ENCODE measurements at regions not wholly inside any gene's neighbourhood (a gene's known extent, or its start where the extent isn't known, plus 50 kb on each side); places are given as distances from the start of the nearest gene placed in this dataset.

DNA sequence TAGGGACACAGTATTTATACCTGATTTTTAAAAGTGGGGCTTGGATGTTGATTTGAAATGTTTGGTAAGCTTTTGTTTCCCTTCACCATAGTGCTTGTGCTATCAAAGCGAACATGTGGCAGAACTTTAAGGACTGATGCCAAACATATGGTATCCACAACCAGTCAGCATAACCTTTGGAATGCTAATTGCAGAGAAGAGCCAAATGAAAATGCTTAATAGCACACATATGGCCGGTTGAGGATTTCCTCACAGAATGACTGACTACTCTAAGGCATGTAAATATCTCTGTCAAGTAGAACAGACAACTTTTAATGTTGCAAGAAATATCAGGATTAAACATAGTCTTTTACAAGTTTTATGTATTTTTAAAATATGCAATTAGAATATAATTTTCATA is 120.9 kb upstream of the COL3A1 start:
- DNase-seq = no peak

DNA sequence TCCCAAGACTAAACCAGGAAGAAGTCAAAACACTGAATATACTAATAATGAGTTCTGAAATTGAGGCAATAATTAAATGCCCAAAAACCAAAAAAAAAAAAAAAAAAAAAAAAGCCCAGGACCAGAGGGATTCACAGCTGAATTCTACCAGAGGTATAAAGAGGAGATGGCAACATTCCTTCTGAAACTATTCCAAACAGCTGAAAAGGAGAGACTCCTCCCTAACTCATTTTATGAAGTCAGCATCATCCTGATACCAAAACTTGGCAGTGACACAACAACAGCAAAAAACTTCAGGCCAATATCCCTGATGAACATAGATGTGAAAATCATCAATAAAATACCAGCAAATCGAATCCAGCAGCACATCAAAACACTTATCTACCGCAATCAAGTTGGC is 108.5 kb upstream of the COL3A1 start:
- DNase-seq = no peak

DNA sequence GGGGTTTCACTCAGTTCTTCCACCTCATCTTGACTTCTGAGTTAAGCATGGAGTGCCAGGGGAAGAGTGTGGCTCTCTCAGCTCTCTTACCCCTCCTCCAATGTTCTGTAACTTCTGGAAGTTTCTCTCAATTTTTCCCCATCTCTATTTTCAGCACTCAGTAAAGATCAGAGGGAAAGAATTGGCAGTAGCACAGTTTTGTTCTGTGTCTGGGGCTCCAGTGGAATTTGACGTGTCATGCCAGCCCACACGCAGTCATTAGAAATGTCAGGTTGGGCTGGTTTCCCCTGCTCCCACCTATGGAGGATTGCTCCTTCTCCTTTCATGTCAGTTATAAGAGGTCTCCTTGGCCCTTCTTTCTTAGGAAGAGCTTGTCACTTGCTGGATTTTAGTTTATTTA is 104.6 kb upstream of the COL3A1 start:
- DNase-seq = no peak

GRCh38 chr2:188870289-188870688 is 103.9 kb upstream of the COL3A1 start:
- DNase-seq = no peak

DNA sequence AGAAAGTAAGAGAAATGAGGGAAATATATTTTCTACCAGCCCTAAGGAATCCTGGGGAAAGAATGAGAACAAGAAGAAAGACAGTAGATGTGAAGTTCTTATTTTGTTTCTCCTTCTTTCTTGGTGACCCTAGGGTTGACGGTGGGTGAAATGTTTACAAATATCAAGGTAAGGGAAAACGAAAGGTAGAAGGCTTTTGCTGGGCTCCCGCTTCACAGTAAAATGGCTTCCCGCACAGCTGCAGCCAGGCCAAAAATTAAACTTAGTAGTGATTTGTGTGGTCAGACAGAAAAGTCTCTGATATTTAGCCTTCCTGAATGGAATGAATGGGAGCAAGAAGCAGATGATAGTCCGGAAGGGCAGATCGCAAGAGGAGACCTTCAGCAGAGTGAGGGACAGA is 99.1 kb upstream of the COL3A1 start:
- DNase-seq = no peak

DNA sequence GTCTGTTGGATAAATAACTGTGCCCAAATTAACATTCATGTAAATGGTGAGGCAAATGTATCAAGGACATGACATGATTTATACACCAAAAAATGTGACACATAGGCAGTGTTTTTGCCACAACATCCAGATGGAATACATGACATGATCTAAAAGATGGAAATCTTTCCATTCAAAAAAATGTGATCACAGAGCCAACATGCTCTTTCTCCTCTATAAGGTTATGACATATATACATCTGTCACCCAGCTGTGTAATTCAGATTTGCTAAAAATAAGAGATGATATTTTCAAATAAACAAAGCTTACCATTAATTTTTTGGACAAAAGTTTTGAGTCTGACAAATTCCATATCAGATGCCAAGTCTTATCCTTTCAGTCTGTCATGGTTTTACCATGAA is 95.5 kb upstream of the COL3A1 start:
- DNase-seq = no peak

DNA sequence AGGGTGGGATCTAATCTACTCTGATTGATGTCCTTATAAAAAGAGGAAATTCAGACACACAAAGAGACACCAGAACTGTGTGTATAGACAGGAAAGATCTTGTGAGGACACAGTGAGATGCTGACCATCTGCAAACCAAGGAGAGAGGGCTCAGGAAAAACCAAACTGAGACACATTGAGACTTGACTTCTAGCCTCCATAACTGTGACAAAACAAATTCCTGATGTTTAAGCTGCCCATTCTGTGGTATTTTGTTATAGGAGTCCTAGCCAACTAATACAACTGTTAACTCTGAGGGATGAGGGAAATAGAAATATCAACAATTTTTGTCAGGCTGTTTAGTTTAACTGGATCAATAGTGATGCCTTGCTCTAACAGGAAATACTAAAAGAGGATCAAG is 93.4 kb upstream of the COL3A1 start:
- no peak for DNase-seq

GRCh38 chr2:188881434-188881833 is 92.7 kb upstream of the COL3A1 start:
- no peak for DNase-seq

DNA sequence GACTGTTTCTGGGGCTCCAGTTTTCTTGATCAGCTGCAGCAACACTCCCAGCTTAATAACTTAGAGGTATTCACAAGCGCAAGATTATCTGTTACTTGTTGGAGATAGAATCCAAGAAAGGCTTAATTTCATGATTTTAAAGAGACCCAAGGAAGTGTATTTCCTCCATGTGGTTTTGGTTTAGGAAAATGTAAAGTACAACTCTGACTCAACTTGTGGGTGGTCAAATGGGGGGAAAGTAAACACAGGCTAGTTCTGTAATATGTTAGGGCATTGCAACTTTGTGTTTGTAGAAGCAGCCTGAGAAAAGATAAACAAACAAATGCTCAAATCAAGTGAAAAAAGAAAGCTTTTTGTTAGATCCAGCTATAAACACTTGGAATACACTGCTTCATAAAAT is 90.1 kb upstream of the COL3A1 start:
- no peak for DNase-seq

- no peak for DNase-seq
Observed at GRCh38 chr2:188884517-188884916, 89.7 kb upstream of the COL3A1 start.

GRCh38 chr2:188889187-188889586 is 85.0 kb upstream of the COL3A1 start:
- DNase-seq = no peak

DNA sequence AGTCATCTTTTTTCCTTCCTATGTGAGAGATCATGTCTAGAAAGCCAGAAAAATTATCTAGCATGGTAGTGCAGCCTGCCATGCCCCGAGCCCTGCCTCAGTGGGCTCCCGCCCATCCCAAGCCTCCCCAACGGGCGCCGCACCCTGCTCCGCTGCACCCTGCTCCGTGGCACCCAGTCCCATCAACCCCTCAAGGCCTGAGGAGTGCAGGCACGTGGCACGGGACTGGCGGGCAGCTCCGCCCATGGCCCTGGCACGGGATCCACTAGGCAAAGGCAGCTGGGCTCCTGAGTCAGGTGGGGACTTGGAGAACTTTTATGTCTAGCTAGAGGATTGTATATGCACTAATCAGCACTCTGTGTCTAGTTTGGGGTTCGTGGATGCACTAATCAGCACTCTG is 83.4 kb upstream of the COL3A1 start:
- DNase-seq = no peak

- DNase-seq = no peak
Observed at GRCh38 chr2:188892636-188893035, 81.5 kb upstream of the COL3A1 start.

GRCh38 chr2:188893972-188894371 is 80.2 kb upstream of the COL3A1 start:
- no peak for DNase-seq

GRCh38 chr2:188894979-188895378 is 79.2 kb upstream of the COL3A1 start:
- no peak for DNase-seq

DNA sequence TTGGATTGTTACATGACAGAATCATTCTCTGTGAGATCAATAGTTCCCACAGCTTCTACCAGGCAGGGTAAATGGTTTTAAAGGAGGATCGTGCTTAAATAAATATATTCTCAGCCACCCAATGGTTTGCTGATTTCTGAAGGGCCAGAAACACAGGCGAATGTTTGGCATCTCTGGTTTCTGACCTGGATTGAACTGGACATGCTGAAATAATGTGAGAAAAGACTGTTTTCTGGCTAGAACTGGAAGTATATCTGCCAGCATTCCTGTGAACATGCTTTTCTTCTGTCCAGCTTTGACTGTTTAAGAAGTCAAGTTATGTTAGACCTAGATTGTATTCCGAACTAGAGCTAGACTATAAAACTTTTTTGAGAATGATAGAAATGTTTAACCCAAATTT is 77.1 kb upstream of the COL3A1 start:
- no peak for DNase-seq

GRCh38 chr2:188898261-188898660 is 75.9 kb upstream of the COL3A1 start:
- no peak for DNase-seq

GRCh38 chr2:188902901-188903491 is 71.2 kb upstream of the COL3A1 start:
- no peak for DNase-seq

- DNase-seq = no peak
Observed at GRCh38 chr2:188903740-188904139, 70.4 kb upstream of the COL3A1 start.

DNA sequence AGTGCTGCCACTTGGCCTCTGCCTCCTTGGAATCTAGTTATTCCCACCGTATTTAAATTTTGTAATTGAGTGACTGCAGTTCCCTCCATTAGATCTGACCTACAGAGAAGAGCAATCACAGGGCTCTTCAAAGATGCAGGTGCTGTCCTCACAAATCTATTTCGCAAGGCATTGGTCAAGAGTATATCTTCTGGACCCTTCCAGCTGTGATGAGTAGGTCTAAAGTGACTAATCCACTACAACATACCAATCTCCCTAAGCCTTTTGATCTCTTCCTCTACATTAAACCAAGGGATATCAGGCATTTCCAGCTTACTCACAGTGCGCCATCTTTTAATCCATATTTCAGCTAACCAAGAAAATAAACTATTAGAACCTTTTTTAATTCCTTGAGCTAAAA is 65.1 kb upstream of the COL3A1 start:
- DNase-seq = no peak

GRCh38 chr2:188916736-188917135 is 57.4 kb upstream of the COL3A1 start:
- DNase-seq = no peak

- DNase-seq = no peak
Observed at GRCh38 chr2:188917632-188918031, 56.5 kb upstream of the COL3A1 start.

- DNase-seq = no peak
Observed at GRCh38 chr2:188919824-188920223, 54.3 kb upstream of the COL3A1 start.

DNA sequence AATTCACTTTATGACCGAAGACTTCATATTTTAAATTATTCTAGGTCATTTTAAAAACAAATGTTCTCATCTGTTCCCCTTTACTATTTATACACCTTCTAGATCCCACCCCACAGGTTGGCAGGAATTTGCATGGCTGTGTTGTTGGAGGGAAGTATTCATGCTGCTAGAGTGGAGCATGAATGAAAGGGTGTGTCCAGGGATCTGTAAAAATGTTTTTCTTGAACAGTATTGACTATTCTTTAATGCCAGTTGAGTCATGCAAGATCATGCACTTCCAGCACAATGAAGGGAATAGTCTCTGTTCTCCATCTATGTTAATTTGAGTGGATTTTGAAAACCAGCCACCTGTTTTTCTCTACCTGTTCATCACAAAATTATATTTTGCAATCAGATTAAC is 52.0 kb upstream of the COL3A1 start:
- no peak for DNase-seq
